Motor neuron (in vitro differentiated cells): ENCODE measurements at regions not wholly inside any gene's neighbourhood (a gene's known extent, or its start where the extent isn't known, plus 50 kb on each side); places are given as distances from the start of the nearest gene placed in this dataset.
"Not testable (repeated sequence)": the region's sequence is repeated elsewhere in the genome, so short reads cannot be mapped to it uniquely, and the experiment has no call there.

Source experiments
- ATAC-seq, 8 experiments: fragments of 200-7000 bp; cut with Tn5 transposase; replicated peaks in 6 of 8; 2 replicates each; pipeline ENCODE4 v1.8.0; 2021; ENCODE audit warnings: mild to moderate bottlenecking in 8 of 8, moderate library complexity in 8 of 8
- H3K27ac ChIP-seq, 2 donors: fragments of 250-450 bp; sonication (Bioruptor Pico); 2 replicates each; pipeline ENCODE4 v1.9.0; 2021; ENCODE audit warnings: antibody characterized with exemption in 2 of 2, mild to moderate bottlenecking in 2 of 2, moderate library complexity in 1 of 2
- H3K4me1 ChIP-seq, 2 donors: fragments of 250-450 bp; sonication (Bioruptor Pico); replicated peaks in 1 of 2; 2 replicates each; pipeline ENCODE4 v1.6.1; 2021; ENCODE audit warnings: antibody characterized with exemption in 2 of 2, mild to moderate bottlenecking in 2 of 2, moderate library complexity in 1 of 2
- H3K4me3 ChIP-seq, 5 donors: fragments of 250-450 bp; sonication (Bioruptor Pico); 2 replicates each; pipeline ENCODE4 v1.9.0; 2021; ENCODE audit warnings: antibody characterized with exemption in 5 of 5, mild to moderate bottlenecking in 5 of 5, moderate library complexity in 4 of 5
- WGBS, 10 experiments: fragments of 450-650 bp; shearing (Covaris generic); methylation state at CpG; one replicate each; pipeline ENCODE4 v1.0.0; 2022; 5-methylcytosine and 5-hydroxymethylcytosine counted together
- in situ Hi-C, 9 experiments: fragments of 400-800 bp; cut with MboI; loops; one replicate each; pipeline ENCODE4 v1.15.0; 2021; ENCODE audit warnings: low sequenced_read_pairs in 9 of 9, low pct_unique_long_range_greater_than_20kb in 2 of 9; ENCODE audit not compliant: unreplicated experiment in 9 of 9

DNA sequence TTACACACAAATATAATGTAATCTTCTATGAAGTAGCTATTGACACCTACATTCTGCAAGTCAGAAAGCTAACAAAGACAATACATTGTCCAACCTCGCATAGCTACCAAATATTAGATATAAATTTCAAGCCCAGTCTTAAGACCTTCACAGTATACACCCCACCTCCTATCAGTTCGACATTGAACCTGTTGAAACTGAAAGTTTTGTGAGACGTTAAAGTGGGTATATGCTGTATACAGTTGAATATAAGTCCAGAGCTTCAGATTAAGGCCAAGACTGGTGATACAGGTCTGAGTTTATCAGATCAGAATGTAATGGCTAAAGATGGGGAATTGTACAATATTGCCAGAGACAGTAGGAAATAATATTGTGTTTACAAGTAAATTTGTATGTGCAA, 489.3 kb upstream of the RORB start:
- in situ Hi-C loops: no loop called here
- 0 to 100% (median 76%) methylated on average over 1 to 3 of the region's 3 CpGs; no CpG with 5 or more reads in 1 of the 10 experiments for WGBS, 10 experiments

DNA sequence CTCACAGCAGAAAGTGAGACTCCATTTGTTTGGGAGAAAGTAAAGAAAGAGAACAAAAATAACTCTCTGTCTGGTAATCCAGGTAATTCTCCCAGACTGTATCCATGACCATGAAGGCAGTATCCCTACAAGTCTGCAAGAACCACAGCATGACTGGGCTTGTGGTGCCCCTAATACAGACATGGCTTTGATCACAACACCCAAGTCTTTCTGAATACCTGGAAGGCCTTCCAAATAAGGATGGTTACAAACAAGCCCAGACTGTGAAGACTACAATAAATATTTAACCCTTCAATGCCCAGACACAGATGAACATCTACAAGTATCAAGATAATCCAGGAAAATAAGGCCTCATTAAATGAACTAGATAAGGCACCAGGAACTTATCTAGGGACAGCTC, 481.1 kb upstream of the RORB start:
- Histone ChIP-seq H3K27ac (no peak overlapping the region), H3K4me3 (no peak overlapping the region), H3K4me1 (no peaks in the 10 kb centered on the region)
- no peak for ATAC-seq
- in situ Hi-C loops: no loop called here

More for the DNA sequence above, 489.3 kb upstream of the RORB start:
- Histone ChIP-seq H3K27ac (no peak overlapping the region), H3K4me3 (no peak overlapping the region), H3K4me1 (no peaks in the 10 kb centered on the region)
- ATAC-seq: no peak

DNA sequence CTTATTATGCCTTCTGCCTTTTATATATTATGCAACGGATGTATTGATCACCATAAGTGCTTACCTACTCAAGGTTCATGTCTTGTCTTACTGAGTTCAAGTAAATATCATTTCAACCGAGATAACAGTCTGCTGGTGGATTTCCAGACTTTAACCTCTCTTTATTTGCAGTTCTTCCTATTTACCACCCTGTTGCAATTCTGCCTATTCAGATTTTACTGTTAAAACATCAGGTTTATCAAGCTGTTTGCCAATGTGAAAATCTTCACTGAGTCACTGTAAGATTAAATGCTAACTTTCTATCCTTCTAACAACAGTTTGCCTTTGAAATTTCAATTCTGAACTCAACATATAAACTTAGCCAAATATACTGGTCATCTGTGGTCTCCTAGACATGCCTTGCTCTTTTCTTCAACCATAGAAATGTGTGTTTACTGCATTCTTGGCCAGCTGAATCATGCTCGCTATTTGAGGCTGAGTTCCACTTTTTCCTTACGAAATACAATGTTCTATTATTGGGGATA, 471.7 kb upstream of the RORB start:
- Histone ChIP-seq H3K4me1 (no peaks in the 10 kb centered on the region), H3K27ac (no peak overlapping the region), H3K4me3 (no peak overlapping the region)
- peak in 1 of 8 experiments; percentile 73 for ATAC-seq
- WGBS, 10 experiments: 0 to 92% (median 66%) methylated on average over 2 to 4 of the region's 4 CpGs
- in situ Hi-C loops: loop anchor here in 1 of 9 experiments (10.0 kb wide), 1 partner anchor 61 kb away; no protein-coding TSS in a partner anchor

DNA sequence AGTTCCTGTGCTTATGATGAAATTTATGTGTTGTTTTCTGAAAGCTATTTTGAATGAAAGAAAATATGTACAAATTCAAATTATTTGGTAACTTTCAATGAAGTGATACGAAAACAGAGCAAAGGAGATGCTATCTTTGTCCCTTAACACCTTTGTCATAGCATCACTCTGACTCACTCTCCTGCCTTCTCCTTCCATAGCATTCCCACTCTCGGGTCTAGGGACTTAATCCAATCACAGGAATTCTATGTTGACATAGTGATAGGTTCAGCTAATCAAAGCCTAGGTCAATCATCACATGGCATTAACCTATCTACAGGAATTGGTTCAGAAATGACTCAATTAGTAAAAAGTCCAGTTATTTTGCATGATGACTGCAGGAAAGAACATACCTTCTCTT, 464.7 kb upstream of the RORB start:
- 0 to 89% (median 71%) methylated on average over 1 to 2 of the region's 2 CpGs; no CpG with 5 or more reads in 2 of the 10 experiments for WGBS, 10 experiments
- no peak overlapping the region for H3K27ac ChIP-seq
- no peak overlapping the region for H3K4me3 ChIP-seq
- in situ Hi-C loops: no loop called here
- peaks cover 3 to 14% of the 10 kb centered on the region in 2 donors for H3K4me1 ChIP-seq
- no peak for ATAC-seq

DNA sequence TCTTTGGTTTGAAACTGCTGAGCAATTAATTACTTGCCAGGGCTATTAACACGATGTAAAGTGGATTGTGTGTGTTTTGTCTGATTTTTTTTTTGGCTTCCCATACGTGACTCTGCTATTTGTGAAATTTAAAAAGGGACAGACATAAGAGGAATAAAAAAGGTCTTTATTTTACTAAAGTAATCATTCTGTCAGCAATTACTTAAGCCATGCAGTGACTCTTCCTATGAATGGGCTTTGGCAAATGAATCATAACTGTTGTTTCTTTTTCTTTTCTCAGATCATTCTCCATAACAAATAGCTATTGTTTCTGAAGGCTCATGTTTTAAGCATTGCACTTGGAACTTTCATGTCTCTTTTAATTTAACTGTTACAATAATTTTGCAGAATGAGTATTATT, 461.3 kb upstream of the RORB start:
- Histone ChIP-seq H3K4me3 (no peak overlapping the region), H3K27ac (no peak overlapping the region), H3K4me1 (peaks cover 3 to 14% of the 10 kb centered on the region in 2 donors)
- in situ Hi-C loops: no loop called here
- WGBS, 10 experiments: 0 to 35% (median 26%) methylated on average over 2 of the region's 2 CpGs; no CpG with 5 or more reads in 1 of the 10 experiments
- peak in 3 of 8 experiments; percentile 12 to 38 (median 29) for ATAC-seq

DNA sequence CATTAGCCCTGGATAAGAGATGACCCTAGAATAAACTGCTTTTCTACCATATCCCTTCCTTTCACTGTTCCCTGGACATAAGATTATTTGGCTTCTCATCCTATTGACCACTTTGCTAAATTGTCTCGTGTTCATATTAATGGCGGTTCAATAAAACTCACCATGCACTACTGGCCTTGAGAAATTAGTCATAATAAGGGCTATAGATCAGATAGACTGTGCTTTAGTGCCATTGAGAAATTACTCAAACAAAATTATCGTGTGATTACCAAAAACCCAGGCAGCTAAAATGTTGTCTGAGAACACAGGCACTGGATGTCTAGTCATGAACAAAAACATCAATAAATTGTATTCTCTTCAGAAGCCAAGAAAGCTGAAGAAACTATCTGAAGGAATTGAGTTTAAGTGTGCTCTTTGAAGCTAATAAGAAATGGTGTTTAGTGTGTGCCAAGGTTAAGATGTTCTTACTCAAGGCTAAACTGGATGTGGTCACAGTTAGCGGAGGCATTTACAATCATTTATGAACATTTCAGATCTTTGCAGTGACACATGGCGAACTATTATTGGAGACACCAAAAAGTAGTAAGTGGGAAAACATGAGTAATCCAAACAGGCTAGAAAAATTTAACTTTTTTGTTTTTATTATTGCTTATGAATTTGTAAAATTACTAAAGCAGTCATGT, 460.4 kb upstream of the RORB start:
- Histone ChIP-seq H3K4me1 (peaks cover 3 to 14% of the 10 kb centered on the region in 2 donors), H3K4me3 (no peak overlapping the region), H3K27ac (no peak overlapping the region)
- in situ Hi-C loops: no loop called here
- 7 to 94% (median 76%) methylated on average over 2 to 5 of the region's 5 CpGs for WGBS, 10 experiments
- ATAC-seq: no peak

DNA sequence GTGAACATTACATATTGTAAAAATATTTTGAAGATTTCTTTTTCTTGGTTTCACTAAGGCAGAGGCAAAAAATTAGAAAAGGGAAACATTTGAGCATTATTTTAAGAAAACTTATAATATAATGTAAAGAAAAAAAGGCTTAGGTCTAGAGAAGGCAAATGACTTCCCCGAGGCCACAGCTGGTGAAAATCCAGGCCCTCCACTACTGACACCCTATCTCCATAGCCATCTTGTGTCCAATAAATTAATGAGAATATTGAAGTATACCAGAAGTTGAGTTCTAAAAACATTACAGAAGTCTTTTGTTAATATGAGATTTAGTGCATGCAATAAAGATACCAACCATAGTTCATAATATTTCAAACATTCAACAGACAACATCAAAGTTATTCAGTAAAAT, 459.9 kb upstream of the RORB start:
- in situ Hi-C loops: no loop called here

DNA sequence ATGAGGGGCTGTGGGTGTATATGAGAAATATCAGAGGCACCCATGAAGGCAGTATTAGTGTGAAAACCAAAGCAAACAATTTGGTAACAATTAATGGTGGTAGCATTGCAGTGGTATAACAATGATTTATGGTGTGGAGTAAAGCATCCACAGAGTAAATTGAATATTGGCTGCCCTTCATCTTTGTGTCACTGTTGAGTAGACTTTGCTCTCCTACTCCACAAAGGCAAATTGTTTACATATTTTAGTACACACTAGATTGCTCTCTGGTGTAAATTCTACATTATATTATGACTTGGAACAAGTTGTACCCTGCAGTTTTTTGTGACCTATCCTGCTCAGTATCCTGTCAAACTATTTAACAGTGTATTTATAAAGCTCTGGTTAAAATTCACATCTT, 455.5 kb upstream of the RORB start:
- Histone ChIP-seq H3K4me1 (peaks cover 0 to 3% of the 10 kb centered on the region in 2 donors), H3K4me3 (no peak overlapping the region), H3K27ac (no peak overlapping the region)
- in situ Hi-C loops: no loop called here
- no peak for ATAC-seq

More for the DNA sequence above, 459.9 kb upstream of the RORB start:
- ATAC-seq: no peak
- H3K4me1 ChIP-seq: peaks cover 3 to 14% of the 10 kb centered on the region in 2 donors
- 0 to 100% (median 82%) methylated on average over 1 of the region's 1 CpG; no CpG with 5 or more reads in 2 of the 10 experiments for WGBS, 10 experiments
- H3K4me3 ChIP-seq: no peak overlapping the region
- H3K27ac ChIP-seq: no peak overlapping the region

DNA sequence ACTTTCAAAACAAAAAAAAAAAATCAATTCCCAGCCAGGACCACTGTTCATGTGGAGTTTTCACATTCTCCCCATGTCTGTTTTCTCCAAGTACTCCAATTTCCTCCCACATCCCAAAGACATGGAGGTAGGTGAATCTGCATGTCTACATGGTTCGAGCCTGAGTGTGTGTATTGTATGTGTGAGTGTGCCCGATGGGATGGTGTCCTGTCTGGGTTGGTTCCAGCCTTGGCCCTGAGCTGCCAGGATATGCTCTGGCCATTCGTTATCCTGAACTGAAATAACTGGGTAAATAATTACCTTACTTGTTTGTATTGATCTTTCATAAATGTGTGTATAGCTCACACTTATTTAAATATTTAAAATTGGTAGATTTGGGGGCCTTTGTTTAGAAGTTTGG, 452.3 kb upstream of the RORB start:
- in situ Hi-C loops: no loop called here
- Histone ChIP-seq H3K4me1 (no peaks in the 10 kb centered on the region), H3K27ac (no peak overlapping the region), H3K4me3 (no peak overlapping the region)
- 0 to 86% (median 18%) methylated on average over 1 to 3 of the region's 3 CpGs; no CpG with 5 or more reads in 4 of the 10 experiments for WGBS, 10 experiments
- no peak for ATAC-seq

DNA sequence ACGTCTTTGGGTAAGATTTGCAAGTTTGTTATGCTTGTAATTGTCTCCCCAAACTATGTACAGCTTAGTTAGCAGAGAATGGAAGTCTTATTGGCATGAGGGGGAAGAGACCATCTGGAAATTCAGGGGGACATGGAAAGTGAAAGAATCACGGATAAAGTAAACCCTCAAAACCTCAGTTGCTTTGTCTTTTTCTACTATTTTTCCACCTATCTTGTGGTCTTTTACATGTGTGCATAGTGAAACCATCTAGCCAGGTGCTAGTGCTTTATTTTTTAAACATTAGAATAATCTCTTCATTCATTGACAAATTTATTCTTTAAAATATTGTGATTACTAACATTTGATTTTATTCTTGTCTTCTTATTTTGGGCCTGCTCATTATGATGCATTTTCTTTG, 441.1 kb upstream of the RORB start:
- in situ Hi-C loops: loop anchor here in 1 of 9 experiments (25.0 kb wide), 1 partner anchor 94 kb away; no protein-coding TSS in a partner anchor
- Histone ChIP-seq H3K27ac (no peak overlapping the region), H3K4me3 (no peak overlapping the region), H3K4me1 (no peaks in the 10 kb centered on the region)
- 0 to 90% (median 60%) methylated on average over 1 to 2 of the region's 2 CpGs; no CpG with 5 or more reads in 1 of the 10 experiments for WGBS, 10 experiments
- ATAC-seq: no peak

DNA sequence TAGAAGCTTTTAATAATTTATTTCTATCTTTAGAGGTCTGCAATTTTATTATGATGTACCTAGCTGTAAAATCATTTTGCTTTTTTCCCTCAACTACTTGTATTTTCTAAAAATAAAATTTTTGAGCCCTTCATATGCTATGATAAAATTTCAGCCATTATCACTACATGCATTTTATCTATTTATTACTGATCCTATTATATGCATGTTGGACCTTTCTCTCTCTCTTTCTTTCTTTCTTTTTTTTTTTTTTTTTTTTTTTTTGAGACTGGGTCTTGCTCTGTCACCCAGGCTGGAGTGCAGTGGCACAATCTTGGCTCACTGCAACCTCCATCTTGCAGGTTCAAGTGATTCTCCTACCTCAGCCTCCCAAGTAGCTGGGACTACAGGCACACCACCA, 440.1 kb upstream of the RORB start:
- H3K27ac ChIP-seq, H3K4me1 ChIP-seq, ATAC-seq, H3K4me3 ChIP-seq: not testable (repeated sequence)
- in situ Hi-C loops: loop anchor here in 1 of 9 experiments (25.0 kb wide), 1 partner anchor 95 kb away; no protein-coding TSS in a partner anchor

DNA sequence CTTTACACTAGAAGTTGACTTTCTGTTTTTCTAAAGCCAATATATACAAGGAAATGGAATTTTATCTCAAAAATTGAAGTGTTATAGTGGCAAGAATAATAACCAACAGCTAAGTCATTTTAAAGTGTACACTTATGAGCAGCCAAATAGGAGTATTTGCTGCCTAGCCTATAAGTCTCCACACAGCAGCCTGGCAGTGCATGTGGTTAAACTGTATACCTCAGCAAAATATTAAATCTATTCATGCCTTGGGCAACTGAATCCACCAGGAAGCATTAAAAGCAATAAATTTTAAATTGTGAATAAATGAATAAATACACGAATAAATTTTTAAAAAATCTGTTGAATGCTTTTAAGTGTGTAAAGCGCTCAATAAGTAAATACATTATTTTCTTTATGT, 432.4 kb upstream of the RORB start:
- no peak for ATAC-seq
- Histone ChIP-seq H3K27ac (no peak overlapping the region), H3K4me3 (no peak overlapping the region), H3K4me1 (no peaks in the 10 kb centered on the region)
- 17 to 92% (median 80%) methylated on average over 1 to 2 of the region's 2 CpGs; no CpG with 5 or more reads in 1 of the 10 experiments for WGBS, 10 experiments
- in situ Hi-C loops: loop anchor here in 1 of 9 experiments (25.0 kb wide), 1 partner anchor 102 kb away; no protein-coding TSS in a partner anchor

DNA sequence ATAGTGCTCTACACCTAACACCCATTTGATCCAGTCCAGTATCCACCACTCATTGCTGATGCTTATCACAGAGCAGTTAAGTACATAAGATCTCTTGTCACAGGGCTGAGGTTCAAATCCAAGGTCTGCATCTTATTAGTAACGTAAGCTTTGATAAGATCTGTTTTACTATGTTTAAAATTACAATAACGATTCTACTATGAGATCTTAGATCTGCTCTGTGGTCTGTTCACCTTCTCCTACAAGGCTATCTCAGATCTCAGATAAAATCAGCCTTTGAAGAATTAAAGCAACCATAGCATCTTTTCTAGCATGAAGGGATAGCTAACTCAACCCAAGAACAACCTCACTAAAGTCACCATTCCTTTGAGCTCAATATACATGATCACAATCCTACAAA, 431.0 kb upstream of the RORB start:
- in situ Hi-C loops: loop anchor here in 1 of 9 experiments (25.0 kb wide), 1 partner anchor 104 kb away; no protein-coding TSS in a partner anchor
- no peak for ATAC-seq
- H3K27ac ChIP-seq: no peak overlapping the region
- H3K4me3 ChIP-seq: no peak overlapping the region
- 0 to 86% (median 41%) methylated on average over 2 of the region's 2 CpGs; no CpG with 5 or more reads in 4 of the 10 experiments for WGBS, 10 experiments
- no peaks in the 10 kb centered on the region for H3K4me1 ChIP-seq
